H9 (cell line): ENCODE measurements at regions not wholly inside any gene's neighbourhood (a gene's known extent, or its start where the extent isn't known, plus 50 kb on each side); places are given as distances from the start of the nearest gene placed in this dataset.

Experiments used
- DNase-seq: peaks from one replicate; pipeline ENCODE4 v3.0.0-alpha.2; 2017
- H2AFZ ChIP-seq: one replicate; pipeline ENCODE4 v1.6.1; 2013; ENCODE audit warnings: mild to moderate bottlenecking, low read length, control low read depth, moderate library complexity
- H2AK5ac ChIP-seq: 2 replicates; pipeline ENCODE4 v1.6.1; 2013; ENCODE audit warnings: low read length, control low read depth, mixed read lengths; ENCODE audit not compliant: insufficient read length
- H2BK120ac ChIP-seq: one replicate; pipeline ENCODE4 v1.6.1; 2013; ENCODE audit warnings: low read depth, mild to moderate bottlenecking, low read length, control low read depth, inconsistent platforms; ENCODE audit not compliant: poor library complexity, severe bottlenecking
- H2BK12ac ChIP-seq: 2 replicates; pipeline ENCODE4 v1.6.1; 2013; ENCODE audit warnings: low read length, control low read depth, mixed read lengths, low read depth; ENCODE audit not compliant: insufficient read length
- H2BK15ac ChIP-seq: 2 replicates; pipeline ENCODE4 v1.6.1; 2013; ENCODE audit warnings: low read depth, low read length, control low read depth
- H2BK20ac ChIP-seq: one replicate; pipeline ENCODE4 v1.6.1; 2013; ENCODE audit warnings: low read depth, mild to moderate bottlenecking, low read length, control low read depth, inconsistent platforms; ENCODE audit not compliant: poor library complexity, severe bottlenecking
- H2BK5ac ChIP-seq: 2 replicates; pipeline ENCODE4 v1.6.1; 2013; ENCODE audit warnings: low read length, control low read depth, mixed read lengths; ENCODE audit not compliant: insufficient read length
- H3K14ac ChIP-seq: 2 replicates; pipeline ENCODE4 v1.6.1; 2013; ENCODE audit warnings: low read length, control low read depth; ENCODE audit not compliant: insufficient read depth
- H3K18ac ChIP-seq: 2 replicates; pipeline ENCODE4 v1.6.1; 2013; ENCODE audit warnings: low read depth, mild to moderate bottlenecking, mixed read lengths, low read length, control low read depth; ENCODE audit not compliant: insufficient read length
- H3K23ac ChIP-seq: 2 replicates; pipeline ENCODE4 v1.6.1; 2013; ENCODE audit warnings: low read length, control low read depth, mixed read lengths, low read depth; ENCODE audit not compliant: insufficient read length
- H3K23me2 ChIP-seq: 2 replicates; pipeline ENCODE4 v1.6.1; 2013; ENCODE audit warnings: low read depth, mild to moderate bottlenecking, mixed read lengths, low read length, control low read depth; ENCODE audit not compliant: insufficient read length, poor library complexity, severe bottlenecking
- H3K27ac ChIP-seq: 2 replicates; pipeline ENCODE4 v1.5.1; 2013; ENCODE audit warnings: low read length, control low read depth, mixed read lengths, low read depth; ENCODE audit not compliant: insufficient read length
- H3K27me3 ChIP-seq: 2 replicates; pipeline ENCODE4 v1.6.1; 2013; ENCODE audit warnings: low read length, control low read depth, inconsistent platforms; ENCODE audit not compliant: insufficient read depth
- H3K4ac ChIP-seq: 2 replicates; pipeline ENCODE4 v1.6.1; 2013; ENCODE audit warnings: low read depth, mild to moderate bottlenecking, control low read depth, inconsistent platforms, low read length, moderate library complexity
- H3K4me1 ChIP-seq: 2 replicates; pipeline ENCODE4 v1.6.1; 2013; ENCODE audit warnings: low read length, control low read depth, inconsistent platforms; ENCODE audit not compliant: insufficient read depth
- H3K4me2 ChIP-seq: 2 replicates; pipeline ENCODE4 v1.6.1; 2013; ENCODE audit warnings: low read length, control low read depth, mixed read lengths; ENCODE audit not compliant: insufficient read length, insufficient read depth
- H3K56ac ChIP-seq: 2 replicates; pipeline ENCODE4 v1.6.1; 2013; ENCODE audit warnings: low read depth, mild to moderate bottlenecking, mixed read lengths, low read length, control low read depth; ENCODE audit not compliant: insufficient read length
- H3K79me1 ChIP-seq: 2 replicates; pipeline ENCODE4 v1.6.1; 2013; ENCODE audit warnings: low read depth, mild to moderate bottlenecking, moderate library complexity, low read length, control low read depth, inconsistent platforms; ENCODE audit not compliant: insufficient read depth, poor library complexity, severe bottlenecking
- H3K79me2 ChIP-seq: 2 replicates; pipeline ENCODE4 v1.6.1; 2013; ENCODE audit warnings: low read length, control low read depth, inconsistent platforms; ENCODE audit not compliant: insufficient read depth
- H3K9ac ChIP-seq: 2 replicates; pipeline ENCODE4 v1.6.1; 2013; ENCODE audit warnings: low read length, control low read depth, mixed read lengths; ENCODE audit not compliant: insufficient read length; ENCODE audit errors: extremely low read depth
- H3K9me3 ChIP-seq: one replicate; pipeline ENCODE4 v1.6.1; 2013; ENCODE audit warnings: low read depth, low read length, inconsistent platforms; ENCODE audit not compliant: control insufficient read depth
- H3T11ph ChIP-seq: one replicate; pipeline ENCODE4 v1.6.1; 2013; ENCODE audit warnings: mild to moderate bottlenecking, low read length, control low read depth, inconsistent platforms
- H4K20me1 ChIP-seq: one replicate; pipeline ENCODE4 v1.6.1; 2013; ENCODE audit not compliant: control insufficient read depth, insufficient read length, insufficient read depth
- H4K5ac ChIP-seq: 2 replicates; pipeline ENCODE4 v1.6.1; 2013; ENCODE audit warnings: low read depth, mild to moderate bottlenecking, mixed read lengths, low read length, control low read depth; ENCODE audit not compliant: insufficient read length
- H4K8ac ChIP-seq: replicated peaks from 2 replicates; pipeline ENCODE4 v1.6.1; 2013; ENCODE audit warnings: low read length, control low read depth, mixed read lengths, low read depth; ENCODE audit not compliant: insufficient read length
- H4K91ac ChIP-seq: 2 replicates; pipeline ENCODE4 v1.6.1; 2013; ENCODE audit warnings: low read depth, mild to moderate bottlenecking, moderate library complexity, mixed read lengths, low read length, control low read depth; ENCODE audit not compliant: insufficient read length
- H3K27ac Mint-ChIP-seq, 3 experiments: 2 replicates in 2 of 3; 3 replicates in 1 of 3; pipeline ENCODE4 v1.8.0; 2020 to 2021; ENCODE audit warnings: mixed read lengths in 3 of 3, mild to moderate bottlenecking in 1 of 3, moderate library complexity in 1 of 3
- H3K27me3 Mint-ChIP-seq: 2 replicates; pipeline ENCODE4 v1.8.0; 2021; ENCODE audit warnings: low read depth, mild to moderate bottlenecking, moderate library complexity, mixed read lengths
- H3K36me3 Mint-ChIP-seq, 3 experiments: 2 replicates in 2 of 3; 3 replicates in 1 of 3; pipeline ENCODE4 v1.8.0; 2020 to 2021; ENCODE audit warnings: low read depth in 3 of 3, mixed read lengths in 3 of 3; ENCODE audit not compliant: insufficient read depth in 1 of 3
- H3K4me1 Mint-ChIP-seq, 2 experiments: 2 replicates each; pipeline ENCODE4 v1.8.0; 2020; ENCODE audit warnings: mixed read lengths in 2 of 2
- H3K4me3 Mint-ChIP-seq, 2 experiments: 2 replicates in 1 of 2; 3 replicates in 1 of 2; pipeline ENCODE4 v1.8.0; 2020 to 2021; ENCODE audit warnings: mild to moderate bottlenecking in 2 of 2, mixed read lengths in 2 of 2, moderate library complexity in 1 of 2
- H3K9me3 Mint-ChIP-seq, 2 experiments: 2 replicates in 1 of 2; 3 replicates in 1 of 2; pipeline ENCODE4 v1.8.0; 2020; ENCODE audit warnings: mild to moderate bottlenecking in 2 of 2, mixed read lengths in 2 of 2, moderate library complexity in 1 of 2
- WGBS: extraction: QIAGEN DNeasy Blood & Tissue Kit; methylation state at CpG from one replicate; pipeline ENCODE4 v1.1.7; 2013; ENCODE audit warnings: missing lambda C conversion rate, low lambda C conversion rate, mixed read lengths; ENCODE audit not compliant: insufficient read length; ENCODE audit errors: extremely low coverage; 5-methylcytosine and 5-hydroxymethylcytosine counted together
- TF ChIP-seq, protein P1 (sequence below): fragments of 200-600 bp; sonication (generic); conservative IDR thresholded peaks from 3 replicates; pipeline ENCODE4 v1.8.0; 2021; ENCODE audit warnings: antibody characterized with exemption, mild to moderate bottlenecking

DNA sequence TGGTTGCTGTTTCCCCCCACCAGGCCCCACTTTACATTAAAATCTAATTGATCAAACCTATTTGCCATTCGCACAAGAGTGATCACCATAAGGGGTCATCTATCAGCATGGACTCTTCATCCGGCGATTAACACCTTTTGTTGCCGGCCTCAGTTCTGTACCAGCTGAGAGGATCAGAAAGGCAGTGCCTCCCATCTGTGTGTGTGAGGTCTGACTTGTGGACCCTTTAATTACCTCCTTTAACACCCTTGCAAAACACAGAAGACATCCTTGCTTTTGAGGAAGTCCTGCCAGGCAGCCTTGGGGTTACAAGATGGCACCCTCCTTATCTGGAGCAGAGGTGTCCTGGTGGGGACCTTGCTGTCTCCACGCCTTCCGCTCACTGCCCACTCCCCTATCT lies 77.2 kb upstream of the IRX3 start:
- no peaks in the 10 kb centered on the region for H3K9me3 ChIP-seq
- no peak overlapping the region for H2BK120ac ChIP-seq
- H4K20me1 ChIP-seq = no peaks in the 10 kb centered on the region
- no peaks in the 10 kb centered on the region; the same call in 1 of the 2 replicates for H3K4me1 ChIP-seq
- no peak overlapping the region for H3K14ac ChIP-seq
- H2BK15ac ChIP-seq = no peak overlapping the region
- H3K18ac ChIP-seq = no peak overlapping the region
- no peak for DNase-seq
- H4K8ac ChIP-seq = no peak overlapping the region
- Mint-ChIP-seq H3K4me1 (peaks cover 45 to 52% of the 10 kb centered on the region in 2 experiments), H3K27me3 (peaks cover 6% of the 10 kb centered on the region), H3K27ac (peak overlapping the region in 1 of 3 experiments; percentile 89; a peak in 2 of 7 replicates), H3K4me3 (no peak overlapping the region; a peak in 1 of 5 replicates), H3K36me3 (peaks cover 0 to 2% (median 0%) of the 10 kb centered on the region in 3 experiments; a peak in 1 of 7 replicates), H3K9me3 (peaks cover 0 to 3% of the 10 kb centered on the region in 2 experiments; a peak in 1 of 5 replicates)
- H4K5ac ChIP-seq = no peak overlapping the region
- H3K9ac ChIP-seq = no peak overlapping the region
- H2BK12ac ChIP-seq = no peak overlapping the region
- TF ChIP-seq, protein P1, sequence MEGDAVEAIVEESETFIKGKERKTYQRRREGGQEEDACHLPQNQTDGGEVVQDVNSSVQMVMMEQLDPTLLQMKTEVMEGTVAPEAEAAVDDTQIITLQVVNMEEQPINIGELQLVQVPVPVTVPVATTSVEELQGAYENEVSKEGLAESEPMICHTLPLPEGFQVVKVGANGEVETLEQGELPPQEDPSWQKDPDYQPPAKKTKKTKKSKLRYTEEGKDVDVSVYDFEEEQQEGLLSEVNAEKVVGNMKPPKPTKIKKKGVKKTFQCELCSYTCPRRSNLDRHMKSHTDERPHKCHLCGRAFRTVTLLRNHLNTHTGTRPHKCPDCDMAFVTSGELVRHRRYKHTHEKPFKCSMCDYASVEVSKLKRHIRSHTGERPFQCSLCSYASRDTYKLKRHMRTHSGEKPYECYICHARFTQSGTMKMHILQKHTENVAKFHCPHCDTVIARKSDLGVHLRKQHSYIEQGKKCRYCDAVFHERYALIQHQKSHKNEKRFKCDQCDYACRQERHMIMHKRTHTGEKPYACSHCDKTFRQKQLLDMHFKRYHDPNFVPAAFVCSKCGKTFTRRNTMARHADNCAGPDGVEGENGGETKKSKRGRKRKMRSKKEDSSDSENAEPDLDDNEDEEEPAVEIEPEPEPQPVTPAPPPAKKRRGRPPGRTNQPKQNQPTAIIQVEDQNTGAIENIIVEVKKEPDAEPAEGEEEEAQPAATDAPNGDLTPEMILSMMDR = no peak
- H2AK5ac ChIP-seq = no peak overlapping the region
- H3K4me2 ChIP-seq = no peak overlapping the region
- H3K23me2 ChIP-seq = no peaks in the 10 kb centered on the region
- no peaks in the 10 kb centered on the region for H3K79me1 ChIP-seq
- H3K4ac ChIP-seq = no peak overlapping the region
- no peak overlapping the region for H3K27ac ChIP-seq
- H2AFZ ChIP-seq = no peak overlapping the region
- no CpG with 5 or more reads among the region's 6 CpGs for WGBS
- H4K91ac ChIP-seq = no peak overlapping the region
- H2BK5ac ChIP-seq = no peak overlapping the region
- no peaks in the 10 kb centered on the region for H3K27me3 ChIP-seq
- no peak overlapping the region for H3T11ph ChIP-seq
- no peak overlapping the region for H2BK20ac ChIP-seq
- no peak overlapping the region for H3K56ac ChIP-seq
- H3K23ac ChIP-seq = no peak overlapping the region
- H3K79me2 ChIP-seq = no peaks in the 10 kb centered on the region
